GM23338 (cell line): ENCODE measurements at regions not wholly inside any gene's neighbourhood (a gene's known extent, or its start where the extent isn't known, plus 50 kb on each side); places are given as distances from the start of the nearest gene placed in this dataset.

Experiments
- ATAC-seq: fragments of 200-7000 bp; cut with Tn5 transposase; 3 replicates; pipeline ENCODE4 v1.9.1; 2020
- DNase-seq: peaks from one replicate; pipeline ENCODE4 v3.0.0-alpha.2; 2015; ENCODE audit warnings: low spot score
- H2AFZ ChIP-seq: fragments of 200-600 bp; sonication (generic); 2 replicates; pipeline ENCODE4 v1.8.0; 2016; ENCODE audit warnings: antibody characterized with exemption, mild to moderate bottlenecking, moderate library complexity
- H3F3A ChIP-seq: fragments of 200-600 bp; sonication (generic); replicated peaks from 2 replicates; pipeline ENCODE4 v1.8.0; 2017; ENCODE audit warnings: antibody characterized with exemption, mixed run types, low read depth
- H3K27ac ChIP-seq: fragments of 200-600 bp; sonication (generic); 2 replicates; pipeline ENCODE4 v1.6.1; 2016; ENCODE audit warnings: low read depth
- H3K27me3 ChIP-seq: fragments of 200-600 bp; sonication (generic); 2 replicates; pipeline ENCODE4 v1.8.0; 2016; ENCODE audit warnings: mild to moderate bottlenecking, mixed run types, moderate library complexity; ENCODE audit not compliant: insufficient read depth
- H3K36me3 ChIP-seq: fragments of 200-600 bp; sonication (generic); 2 replicates; pipeline ENCODE4 v1.8.0; 2016; ENCODE audit warnings: mild to moderate bottlenecking; ENCODE audit not compliant: insufficient read depth
- H3K4me1 ChIP-seq: fragments of 200-600 bp; sonication (generic); 2 replicates; pipeline ENCODE4 v1.8.0; 2016; ENCODE audit warnings: mild to moderate bottlenecking, moderate library complexity; ENCODE audit not compliant: insufficient read depth
- H3K4me2 ChIP-seq: fragments of 200-600 bp; sonication (generic); 2 replicates; pipeline ENCODE4 v1.7.1; 2017; ENCODE audit warnings: mixed run types
- H3K4me3 ChIP-seq: fragments of 200-600 bp; sonication (generic); 2 replicates; pipeline ENCODE4 v1.6.1; 2016; ENCODE audit warnings: mixed run types
- H3K79me2 ChIP-seq: fragments of 200-600 bp; sonication (generic); replicated peaks from 2 replicates; pipeline ENCODE4 v1.8.0; 2017; ENCODE audit warnings: mild to moderate bottlenecking; ENCODE audit not compliant: insufficient read depth
- H3K9me2 ChIP-seq: fragments of 200-600 bp; sonication (generic); 2 replicates; pipeline ENCODE4 v1.8.0; 2017; ENCODE audit not compliant: insufficient read depth
- H4K20me1 ChIP-seq: fragments of 200-600 bp; sonication (generic); replicated peaks from 2 replicates; pipeline ENCODE4 v1.8.0; 2017; ENCODE audit warnings: mild to moderate bottlenecking; ENCODE audit not compliant: insufficient read depth
- H3K27ac Mint-ChIP-seq: 2 replicates; pipeline ENCODE4 v1.8.0; 2020; ENCODE audit warnings: inconsistent platforms, mild to moderate bottlenecking, moderate library complexity, mixed read lengths
- H3K27me3 Mint-ChIP-seq: 3 replicates; pipeline ENCODE4 v1.8.0; 2022; ENCODE audit warnings: low read depth, mild to moderate bottlenecking, moderate library complexity, mixed read lengths, inconsistent platforms; ENCODE audit not compliant: insufficient read depth, poor library complexity
- H3K36me3 Mint-ChIP-seq: 3 replicates; pipeline ENCODE4 v1.8.0; 2021; ENCODE audit warnings: low read depth, mild to moderate bottlenecking, inconsistent platforms, moderate library complexity, mixed read lengths
- H3K4me1 Mint-ChIP-seq: 3 replicates; pipeline ENCODE4 v1.8.0; 2020; ENCODE audit warnings: mild to moderate bottlenecking, inconsistent platforms, mixed read lengths
- H3K4me3 Mint-ChIP-seq: 3 replicates; pipeline ENCODE4 v1.8.0; 2021; ENCODE audit warnings: moderate library complexity, mild to moderate bottlenecking, inconsistent platforms, mixed read lengths
- H3K9me3 Mint-ChIP-seq: 3 replicates; pipeline ENCODE4 v1.8.0; 2020; ENCODE audit warnings: moderate library complexity, mild to moderate bottlenecking, inconsistent platforms, mixed read lengths
- CREB1 ChIP-seq: fragments of 250-450 bp; sonication (Bioruptor Pico); IDR thresholded peaks from 2 replicates; pipeline ENCODE4 v1.5.0; 2020; ENCODE audit warnings: low read depth, mild to moderate bottlenecking, moderate library complexity
- EZH2 ChIP-seq: fragments of 200-600 bp; sonication (generic); IDR thresholded peaks from one replicate; pipeline ENCODE4 v1.8.0; 2017; ENCODE audit warnings: antibody characterized with exemption, mild to moderate bottlenecking, low read depth; ENCODE audit not compliant: unreplicated experiment
- EZH2phosphoT487 ChIP-seq: fragments of 200-600 bp; sonication (generic); IDR thresholded peaks from one replicate; pipeline ENCODE4 v1.8.1; 2018; ENCODE audit warnings: antibody characterized with exemption; ENCODE audit not compliant: unreplicated experiment
- JUNB ChIP-seq: IDR thresholded peaks from one replicate; pipeline ENCODE4 v1.6.1; 2016; ENCODE audit warnings: antibody characterized with exemption; ENCODE audit not compliant: unreplicated experiment
- NANOG ChIP-seq: IDR thresholded peaks from 2 replicates; pipeline ENCODE4 v1.6.1; 2016; ENCODE audit warnings: antibody characterized with exemption, borderline replicate concordance
- POLR2AphosphoS5 ChIP-seq: IDR thresholded peaks from 2 replicates; pipeline ENCODE4 v1.6.1; 2016; ENCODE audit warnings: antibody characterized with exemption, low read depth
- STAT1 ChIP-seq: IDR thresholded peaks from one replicate; pipeline ENCODE4 v1.6.1; 2016; ENCODE audit warnings: antibody characterized with exemption; ENCODE audit not compliant: unreplicated experiment
- ZNF114 ChIP-seq: fragments of 250-450 bp; sonication (Bioruptor Pico); IDR thresholded peaks from 2 replicates; pipeline ENCODE4 v1.5.0; 2020; ENCODE audit warnings: mild to moderate bottlenecking, moderate library complexity
- ZNF331 ChIP-seq: fragments of 250-450 bp; sonication (Bioruptor Pico); IDR thresholded peaks from 2 replicates; pipeline ENCODE4 v1.5.0; 2020; ENCODE audit warnings: low read depth, mild to moderate bottlenecking, moderate library complexity
- TF ChIP-seq, protein P1 (sequence below): IDR thresholded peaks from 2 replicates; pipeline ENCODE4 v1.6.1; 2016; ENCODE audit warnings: antibody characterized with exemption
- TF ChIP-seq, protein P2 (sequence below): IDR thresholded peaks from one replicate; pipeline ENCODE4 v1.6.1; 2018; ENCODE audit warnings: antibody characterized with exemption; ENCODE audit not compliant: unreplicated experiment
- TF ChIP-seq, protein P3 (sequence below): fragments of 250-450 bp; sonication (Bioruptor Pico); IDR thresholded peaks from 2 replicates; pipeline ENCODE4 v1.5.0; 2020; ENCODE audit warnings: mild to moderate bottlenecking, moderate library complexity
- TF ChIP-seq, protein P4 (sequence below), 2 experiments: fragments of 200-600 bp in 1 of 2; sonication (generic) in 1 of 2; conservative IDR thresholded peaks; 2 replicates each; pipeline versions ENCODE4 v1.5.1 to v1.6.1; 2016 to 2017; ENCODE audit warnings: antibody characterized with exemption in 2 of 2, low read depth in 2 of 2, mild to moderate bottlenecking in 2 of 2, moderate library complexity in 1 of 2

DNA sequence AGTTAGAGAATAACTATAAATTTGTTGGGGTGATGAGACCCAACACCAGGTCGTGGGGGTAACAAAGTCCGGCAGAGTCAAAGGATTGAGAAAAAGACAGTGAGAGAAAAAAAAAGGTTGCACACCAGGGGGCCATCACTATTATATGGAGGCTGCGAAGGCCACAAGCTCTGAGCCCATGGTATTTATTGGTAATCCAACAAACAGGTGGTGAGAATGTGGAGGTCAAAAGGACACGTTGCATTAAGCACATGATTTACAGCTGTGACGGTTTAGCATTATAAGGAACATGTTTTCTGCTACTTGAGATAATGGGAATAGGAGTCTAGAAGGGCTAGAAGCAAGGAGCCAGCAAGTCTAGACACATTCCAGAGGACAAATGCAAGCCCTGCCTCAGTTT, 2202.2 kb upstream of the C9orf72 start:
- H3K4me1 Mint-ChIP-seq, result no peaks in the 10 kb centered on the region
- Histone ChIP-seq H3K9me2 (no peaks in the 10 kb centered on the region; the same call in 1 of the 2 replicates), H3K36me3 (no peaks in the 10 kb centered on the region), H2AFZ (no peak overlapping the region), H3K27ac (no peak overlapping the region), H3K4me3 (no peak overlapping the region), H4K20me1 (no peaks in the 10 kb centered on the region), H3K4me2 (no peak overlapping the region), H3F3A (no peaks in the 10 kb centered on the region), H3K4me1 (no peaks in the 10 kb centered on the region), H3K79me2 (no peaks in the 10 kb centered on the region), H3K27me3 (no peaks in the 10 kb centered on the region)
- no peaks in the 10 kb centered on the region for H3K27me3 Mint-ChIP-seq
- no peak for TF ChIP-seq ZNF331 (CRISPR knock-in tag)
- no peak for TF ChIP-seq STAT1
- no peak for TF ChIP-seq JUNB
- TF ChIP-seq NANOG, result no peak
- no peak for TF ChIP-seq CREB1 (CRISPR knock-in tag)
- TF ChIP-seq EZH2, result no peak
- no peak for TF ChIP-seq POLR2AphosphoS5
- TF ChIP-seq, protein P1, sequence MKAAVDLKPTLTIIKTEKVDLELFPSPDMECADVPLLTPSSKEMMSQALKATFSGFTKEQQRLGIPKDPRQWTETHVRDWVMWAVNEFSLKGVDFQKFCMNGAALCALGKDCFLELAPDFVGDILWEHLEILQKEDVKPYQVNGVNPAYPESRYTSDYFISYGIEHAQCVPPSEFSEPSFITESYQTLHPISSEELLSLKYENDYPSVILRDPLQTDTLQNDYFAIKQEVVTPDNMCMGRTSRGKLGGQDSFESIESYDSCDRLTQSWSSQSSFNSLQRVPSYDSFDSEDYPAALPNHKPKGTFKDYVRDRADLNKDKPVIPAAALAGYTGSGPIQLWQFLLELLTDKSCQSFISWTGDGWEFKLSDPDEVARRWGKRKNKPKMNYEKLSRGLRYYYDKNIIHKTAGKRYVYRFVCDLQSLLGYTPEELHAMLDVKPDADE, result no peak
- TF ChIP-seq, protein P2, sequence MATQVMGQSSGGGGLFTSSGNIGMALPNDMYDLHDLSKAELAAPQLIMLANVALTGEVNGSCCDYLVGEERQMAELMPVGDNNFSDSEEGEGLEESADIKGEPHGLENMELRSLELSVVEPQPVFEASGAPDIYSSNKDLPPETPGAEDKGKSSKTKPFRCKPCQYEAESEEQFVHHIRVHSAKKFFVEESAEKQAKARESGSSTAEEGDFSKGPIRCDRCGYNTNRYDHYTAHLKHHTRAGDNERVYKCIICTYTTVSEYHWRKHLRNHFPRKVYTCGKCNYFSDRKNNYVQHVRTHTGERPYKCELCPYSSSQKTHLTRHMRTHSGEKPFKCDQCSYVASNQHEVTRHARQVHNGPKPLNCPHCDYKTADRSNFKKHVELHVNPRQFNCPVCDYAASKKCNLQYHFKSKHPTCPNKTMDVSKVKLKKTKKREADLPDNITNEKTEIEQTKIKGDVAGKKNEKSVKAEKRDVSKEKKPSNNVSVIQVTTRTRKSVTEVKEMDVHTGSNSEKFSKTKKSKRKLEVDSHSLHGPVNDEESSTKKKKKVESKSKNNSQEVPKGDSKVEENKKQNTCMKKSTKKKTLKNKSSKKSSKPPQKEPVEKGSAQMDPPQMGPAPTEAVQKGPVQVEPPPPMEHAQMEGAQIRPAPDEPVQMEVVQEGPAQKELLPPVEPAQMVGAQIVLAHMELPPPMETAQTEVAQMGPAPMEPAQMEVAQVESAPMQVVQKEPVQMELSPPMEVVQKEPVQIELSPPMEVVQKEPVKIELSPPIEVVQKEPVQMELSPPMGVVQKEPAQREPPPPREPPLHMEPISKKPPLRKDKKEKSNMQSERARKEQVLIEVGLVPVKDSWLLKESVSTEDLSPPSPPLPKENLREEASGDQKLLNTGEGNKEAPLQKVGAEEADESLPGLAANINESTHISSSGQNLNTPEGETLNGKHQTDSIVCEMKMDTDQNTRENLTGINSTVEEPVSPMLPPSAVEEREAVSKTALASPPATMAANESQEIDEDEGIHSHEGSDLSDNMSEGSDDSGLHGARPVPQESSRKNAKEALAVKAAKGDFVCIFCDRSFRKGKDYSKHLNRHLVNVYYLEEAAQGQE, result no peak
- TF ChIP-seq, protein P3, sequence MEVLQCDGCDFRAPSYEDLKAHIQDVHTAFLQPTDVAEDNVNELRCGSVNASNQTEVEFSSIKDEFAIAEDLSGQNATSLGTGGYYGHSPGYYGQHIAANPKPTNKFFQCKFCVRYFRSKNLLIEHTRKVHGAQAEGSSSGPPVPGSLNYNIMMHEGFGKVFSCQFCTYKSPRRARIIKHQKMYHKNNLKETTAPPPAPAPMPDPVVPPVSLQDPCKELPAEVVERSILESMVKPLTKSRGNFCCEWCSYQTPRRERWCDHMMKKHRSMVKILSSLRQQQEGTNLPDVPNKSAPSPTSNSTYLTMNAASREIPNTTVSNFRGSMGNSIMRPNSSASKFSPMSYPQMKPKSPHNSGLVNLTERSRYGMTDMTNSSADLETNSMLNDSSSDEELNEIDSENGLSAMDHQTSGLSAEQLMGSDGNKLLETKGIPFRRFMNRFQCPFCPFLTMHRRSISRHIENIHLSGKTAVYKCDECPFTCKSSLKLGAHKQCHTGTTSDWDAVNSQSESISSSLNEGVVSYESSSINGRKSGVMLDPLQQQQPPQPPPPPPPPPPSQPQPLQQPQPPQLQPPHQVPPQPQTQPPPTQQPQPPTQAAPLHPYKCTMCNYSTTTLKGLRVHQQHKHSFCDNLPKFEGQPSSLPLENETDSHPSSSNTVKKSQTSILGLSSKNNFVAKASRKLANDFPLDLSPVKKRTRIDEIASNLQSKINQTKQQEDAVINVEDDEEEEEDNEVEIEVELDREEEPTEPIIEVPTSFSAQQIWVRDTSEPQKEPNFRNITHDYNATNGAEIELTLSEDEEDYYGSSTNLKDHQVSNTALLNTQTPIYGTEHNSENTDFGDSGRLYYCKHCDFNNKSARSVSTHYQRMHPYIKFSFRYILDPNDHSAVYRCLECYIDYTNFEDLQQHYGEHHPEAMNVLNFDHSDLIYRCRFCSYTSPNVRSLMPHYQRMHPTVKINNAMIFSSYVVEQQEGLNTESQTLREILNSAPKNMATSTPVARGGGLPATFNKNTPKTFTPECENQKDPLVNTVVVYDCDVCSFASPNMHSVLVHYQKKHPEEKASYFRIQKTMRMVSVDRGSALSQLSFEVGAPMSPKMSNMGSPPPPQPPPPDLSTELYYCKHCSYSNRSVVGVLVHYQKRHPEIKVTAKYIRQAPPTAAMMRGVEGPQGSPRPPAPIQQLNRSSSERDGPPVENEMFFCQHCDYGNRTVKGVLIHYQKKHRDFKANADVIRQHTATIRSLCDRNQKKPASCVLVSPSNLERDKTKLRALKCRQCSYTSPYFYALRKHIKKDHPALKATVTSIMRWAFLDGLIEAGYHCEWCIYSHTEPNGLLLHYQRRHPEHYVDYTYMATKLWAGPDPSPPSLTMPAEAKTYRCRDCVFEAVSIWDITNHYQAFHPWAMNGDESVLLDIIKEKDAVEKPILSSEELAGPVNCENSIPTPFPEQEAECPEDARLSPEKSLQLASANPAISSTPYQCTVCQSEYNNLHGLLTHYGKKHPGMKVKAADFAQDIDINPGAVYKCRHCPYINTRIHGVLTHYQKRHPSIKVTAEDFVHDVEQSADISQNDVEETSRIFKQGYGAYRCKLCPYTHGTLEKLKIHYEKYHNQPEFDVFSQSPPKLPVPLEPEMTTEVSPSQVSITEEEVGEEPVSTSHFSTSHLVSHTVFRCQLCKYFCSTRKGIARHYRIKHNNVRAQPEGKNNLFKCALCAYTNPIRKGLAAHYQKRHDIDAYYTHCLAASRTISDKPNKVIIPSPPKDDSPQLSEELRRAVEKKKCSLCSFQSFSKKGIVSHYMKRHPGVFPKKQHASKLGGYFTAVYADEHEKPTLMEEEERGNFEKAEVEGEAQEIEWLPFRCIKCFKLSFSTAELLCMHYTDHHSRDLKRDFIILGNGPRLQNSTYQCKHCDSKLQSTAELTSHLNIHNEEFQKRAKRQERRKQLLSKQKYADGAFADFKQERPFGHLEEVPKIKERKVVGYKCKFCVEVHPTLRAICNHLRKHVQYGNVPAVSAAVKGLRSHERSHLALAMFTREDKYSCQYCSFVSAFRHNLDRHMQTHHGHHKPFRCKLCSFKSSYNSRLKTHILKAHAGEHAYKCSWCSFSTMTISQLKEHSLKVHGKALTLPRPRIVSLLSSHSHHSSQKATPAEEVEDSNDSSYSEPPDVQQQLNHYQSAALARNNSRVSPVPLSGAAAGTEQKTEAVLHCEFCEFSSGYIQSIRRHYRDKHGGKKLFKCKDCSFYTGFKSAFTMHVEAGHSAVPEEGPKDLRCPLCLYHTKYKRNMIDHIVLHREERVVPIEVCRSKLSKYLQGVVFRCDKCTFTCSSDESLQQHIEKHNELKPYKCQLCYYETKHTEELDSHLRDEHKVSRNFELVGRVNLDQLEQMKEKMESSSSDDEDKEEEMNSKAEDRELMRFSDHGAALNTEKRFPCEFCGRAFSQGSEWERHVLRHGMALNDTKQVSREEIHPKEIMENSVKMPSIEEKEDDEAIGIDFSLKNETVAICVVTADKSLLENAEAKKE (CRISPR knock-in tag), result no peak
- TF ChIP-seq ZNF114, result no peak
- no peak for TF ChIP-seq EZH2phosphoT487
- TF ChIP-seq, protein P4, sequence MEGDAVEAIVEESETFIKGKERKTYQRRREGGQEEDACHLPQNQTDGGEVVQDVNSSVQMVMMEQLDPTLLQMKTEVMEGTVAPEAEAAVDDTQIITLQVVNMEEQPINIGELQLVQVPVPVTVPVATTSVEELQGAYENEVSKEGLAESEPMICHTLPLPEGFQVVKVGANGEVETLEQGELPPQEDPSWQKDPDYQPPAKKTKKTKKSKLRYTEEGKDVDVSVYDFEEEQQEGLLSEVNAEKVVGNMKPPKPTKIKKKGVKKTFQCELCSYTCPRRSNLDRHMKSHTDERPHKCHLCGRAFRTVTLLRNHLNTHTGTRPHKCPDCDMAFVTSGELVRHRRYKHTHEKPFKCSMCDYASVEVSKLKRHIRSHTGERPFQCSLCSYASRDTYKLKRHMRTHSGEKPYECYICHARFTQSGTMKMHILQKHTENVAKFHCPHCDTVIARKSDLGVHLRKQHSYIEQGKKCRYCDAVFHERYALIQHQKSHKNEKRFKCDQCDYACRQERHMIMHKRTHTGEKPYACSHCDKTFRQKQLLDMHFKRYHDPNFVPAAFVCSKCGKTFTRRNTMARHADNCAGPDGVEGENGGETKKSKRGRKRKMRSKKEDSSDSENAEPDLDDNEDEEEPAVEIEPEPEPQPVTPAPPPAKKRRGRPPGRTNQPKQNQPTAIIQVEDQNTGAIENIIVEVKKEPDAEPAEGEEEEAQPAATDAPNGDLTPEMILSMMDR (conservative IDR thresholded peaks at IDR 0.05; ENCODE audit: low read depth in 2 of 2), result no peak
- no peak overlapping the region for H3K4me3 Mint-ChIP-seq
- H3K9me3 Mint-ChIP-seq, result no peaks in the 10 kb centered on the region
- ATAC-seq, result no peak
- H3K36me3 Mint-ChIP-seq, result no peaks in the 10 kb centered on the region
- DNase-seq, result no peak
- no peak overlapping the region for H3K27ac Mint-ChIP-seq
